CD14-positive monocyte (primary cell): ENCODE measurements at regions not wholly inside any gene's neighbourhood (a gene's known extent, or its start where the extent isn't known, plus 50 kb on each side); places are given as distances from the start of the nearest gene placed in this dataset.
A peak's percentile ranks its signal among the peaks of the same experiment; 100 is the strongest.
"Not testable (repeated sequence)": the region's sequence is repeated elsewhere in the genome, so short reads cannot be mapped to it uniquely, and the experiment has no call there.

Experiments
- DNase-seq, 3 donors: peaks; one replicate each; pipeline ENCODE4 v3.0.0-alpha.2; 2011 to 2022
- H2AFZ ChIP-seq: 2 replicates; pipeline ENCODE4 v1.6.0; 2012; ENCODE audit warnings: mild to moderate bottlenecking, low read depth, low read length, inconsistent platforms; ENCODE audit not compliant: insufficient read depth, poor library complexity, severe bottlenecking
- H3K27ac ChIP-seq, 2 donors: 1 replicate in 1 of 2; 2 replicates in 1 of 2; pipeline ENCODE4 v1.5.1; 2012 to 2013; ENCODE audit warnings: low read length in 2 of 2, control low read depth in 1 of 2, inconsistent platforms in 1 of 2, low read depth in 1 of 2, mild to moderate bottlenecking in 1 of 2
- H3K27me3 ChIP-seq, 2 donors: one replicate each; pipeline versions ENCODE4 v1.6.0 to v1.6.1; 2011 to 2013; ENCODE audit warnings: low read length in 2 of 2; ENCODE audit not compliant: control insufficient read depth in 2 of 2, insufficient read depth in 2 of 2
- H3K36me3 ChIP-seq, 2 donors: replicated peaks in 1 of 2; 1 replicate in 1 of 2; 2 replicates in 1 of 2; pipeline versions ENCODE4 v1.5.1 to v1.6.1; 2012 to 2013; ENCODE audit warnings: low read length in 2 of 2, control low read depth in 1 of 2, inconsistent platforms in 1 of 2, mild to moderate bottlenecking in 1 of 2; ENCODE audit not compliant: insufficient read depth in 2 of 2, control insufficient read depth in 1 of 2
- H3K4me1 ChIP-seq, 2 donors: 1 replicate in 1 of 2; 2 replicates in 1 of 2; pipeline versions ENCODE4 v1.5.1 to v1.6.1; 2012 to 2013; ENCODE audit warnings: low read length in 2 of 2, control low read depth in 1 of 2, inconsistent platforms in 1 of 2, mild to moderate bottlenecking in 1 of 2, moderate library complexity in 1 of 2; ENCODE audit not compliant: insufficient read depth in 2 of 2, control insufficient read depth in 1 of 2
- H3K4me2 ChIP-seq: replicated peaks from 2 replicates; pipeline ENCODE3; 2012; ENCODE audit warnings: low read length, moderate library complexity, mild to moderate bottlenecking; ENCODE audit not compliant: poor library complexity, severe bottlenecking; ENCODE audit errors: extremely low read depth
- H3K4me3 ChIP-seq, 3 experiments: fragments of 200-600 bp in 1 of 3; sonication (generic) in 1 of 3; replicated peaks in 1 of 3; 1 replicate in 2 of 3; 2 replicates in 1 of 3; pipeline ENCODE4 v1.5.1; 2011 to 2013; ENCODE audit warnings: low read length in 3 of 3, mild to moderate bottlenecking in 3 of 3, control low read depth in 2 of 3, low read depth in 2 of 3, inconsistent platforms in 1 of 3, moderate library complexity in 1 of 3
- H3K79me2 ChIP-seq: 2 replicates; pipeline ENCODE4 v1.6.0; 2012; ENCODE audit warnings: mild to moderate bottlenecking, control low read depth, inconsistent platforms, low read length, moderate library complexity; ENCODE audit not compliant: insufficient read depth
- H3K9ac ChIP-seq: 2 replicates; pipeline ENCODE4 v1.6.0; 2017; ENCODE audit warnings: low read length, mild to moderate bottlenecking; ENCODE audit not compliant: insufficient read depth, poor library complexity, severe bottlenecking
- H3K9me3 ChIP-seq, 2 donors: replicated peaks in 1 of 2; 1 replicate in 1 of 2; 2 replicates in 1 of 2; pipeline versions ENCODE4 v1.5.1 to v1.6.1; 2012 to 2013; ENCODE audit warnings: low read length in 2 of 2, control low read depth in 1 of 2; ENCODE audit not compliant: control insufficient read depth in 1 of 2, insufficient read depth in 1 of 2
- H4K20me1 ChIP-seq: 2 replicates; pipeline ENCODE4 v1.6.0; 2012; ENCODE audit warnings: mild to moderate bottlenecking, low read length, control low read depth, moderate library complexity; ENCODE audit not compliant: insufficient read depth
- H3K27ac Mint-ChIP-seq, 7 donors: one replicate each; pipeline ENCODE4 v1.8.0; 2020; ENCODE audit warnings: mild to moderate bottlenecking in 7 of 7, mixed read lengths in 7 of 7, moderate library complexity in 6 of 7, inconsistent platforms in 2 of 7
- H3K27me3 Mint-ChIP-seq, 3 donors: one replicate each; pipeline ENCODE4 v1.8.0; 2021 to 2022; ENCODE audit warnings: low read depth in 3 of 3, mild to moderate bottlenecking in 3 of 3, mixed read lengths in 3 of 3, moderate library complexity in 3 of 3, inconsistent platforms in 1 of 3
- H3K36me3 Mint-ChIP-seq, 2 donors: one replicate each; pipeline ENCODE4 v1.8.0; 2020; ENCODE audit warnings: mixed read lengths in 2 of 2, inconsistent platforms in 1 of 2, mild to moderate bottlenecking in 1 of 2
- H3K4me1 Mint-ChIP-seq: one replicate; pipeline ENCODE4 v1.8.0; 2020; ENCODE audit warnings: mild to moderate bottlenecking, mixed read lengths
- H3K4me3 Mint-ChIP-seq, 2 donors: one replicate each; pipeline ENCODE4 v1.8.0; 2020; ENCODE audit warnings: mild to moderate bottlenecking in 2 of 2, mixed read lengths in 2 of 2, moderate library complexity in 1 of 2
- H3K9me3 Mint-ChIP-seq, 7 donors: one replicate each; pipeline ENCODE4 v1.8.0; 2020 to 2022; ENCODE audit warnings: mixed read lengths in 7 of 7, mild to moderate bottlenecking in 6 of 7, moderate library complexity in 6 of 7, inconsistent platforms in 2 of 7
- CTCF ChIP-seq: fragments of 200-600 bp; IDR thresholded peaks from one replicate; pipeline ENCODE4 v1.8.0; 2022; ENCODE audit warnings: antibody characterized with exemption, mild to moderate bottlenecking
- WGBS: methylation state at CpG from one replicate; pipeline ENCODE4 v1.1.5; 2013; ENCODE audit warnings: missing lambda C conversion rate; ENCODE audit not compliant: insufficient coverage; 5-methylcytosine and 5-hydroxymethylcytosine counted together
- intact Hi-C, 2 donors: fragments of 100-400 bp; cut with micrococcal nuclease; formaldehyde crosslinking; loops; one replicate each; pipeline versions ENCODE4 v1.15.0 to v1.15.1; 2023

GRCh38 chr20:59490196-59491004, 113.9 kb upstream of the PHACTR3 start:
- intact Hi-C loops, result loop anchor here in 1 of 2 donors (10.0 kb wide), 1 partner anchor 626 kb away; no protein-coding TSS in a partner anchor
- not testable (repeated sequence) for H3K27ac ChIP-seq, H3K4me3 ChIP-seq, H3K9me3 ChIP-seq, H3K27me3 ChIP-seq, H3K4me2 ChIP-seq, H3K79me2 ChIP-seq, H3K4me3 Mint-ChIP-seq, H3K9me3 Mint-ChIP-seq, H3K36me3 ChIP-seq, H3K4me1 ChIP-seq, H3K9ac ChIP-seq, H2AFZ ChIP-seq, H3K36me3 Mint-ChIP-seq, H3K4me1 Mint-ChIP-seq, DNase-seq, H3K27me3 Mint-ChIP-seq, H4K20me1 ChIP-seq
- peak overlapping the region in 1 of 7 donors; percentile 26 for H3K27ac Mint-ChIP-seq
- WGBS, result 100% methylated on average over 5 of the region's 18 CpGs

GRCh38 chr20:59491884-59492283, 112.5 kb upstream of the PHACTR3 start:
- Histone ChIP-seq H3K79me2 (no peaks in the 10 kb centered on the region), H3K9me3 (no peaks in the 10 kb centered on the region), H3K27ac (no peak overlapping the region), H3K4me3 (no peak overlapping the region), H3K27me3 (no peaks in the 10 kb centered on the region), H3K4me2 (no peak overlapping the region), H3K36me3 (no peaks in the 10 kb centered on the region), H3K9ac (no peak overlapping the region), H4K20me1 (no peaks in the 10 kb centered on the region), H3K4me1 (no peaks in the 10 kb centered on the region), H2AFZ (no peak overlapping the region)
- peaks cover 0 to 2% (median 0%) of the 10 kb centered on the region in 7 donors for H3K9me3 Mint-ChIP-seq
- DNase-seq, result no peak
- intact Hi-C loops, result loop anchor here in 1 of 2 donors (10.0 kb wide), 1 partner anchor 627 kb away; no protein-coding TSS in a partner anchor
- WGBS, result 100% methylated on average over 1 of the region's 6 CpGs
- no peaks in the 10 kb centered on the region for H3K36me3 Mint-ChIP-seq
- H3K4me1 Mint-ChIP-seq, result no peaks in the 10 kb centered on the region
- H3K27me3 Mint-ChIP-seq, result peaks cover 2 to 10% (median 8%) of the 10 kb centered on the region in 3 donors
- H3K4me3 Mint-ChIP-seq, result no peak overlapping the region
- no peak overlapping the region for H3K27ac Mint-ChIP-seq
- no peak for TF ChIP-seq CTCF
